Activated naive CD4-positive, alpha-beta T cell treated with anti-CD3 and anti-CD28 coated beads, Interleukin-2, amount 10 ng/mL, durations not matched to agents 7 days and 5 days (primary cell): ENCODE measurements at regions not wholly inside any gene's neighbourhood (a gene's known extent, or its start where the extent isn't known, plus 50 kb on each side); places are given as distances from the start of the nearest gene placed in this dataset.

Source experiments
- CTCF ChIA-PET: fragments of 350-600 bp; sonication (Branson Sonifier 250); formaldehyde crosslinking; loops from one replicate; lab custom pipeline; 2021; ENCODE audit warnings: antibody characterized with exemption; lab: Charles Lee
- DNase-seq: peaks from one replicate; pipeline ENCODE4 v3.0.0-alpha.2; 2020
- H3K27ac Mint-ChIP-seq: one replicate; pipeline ENCODE4 v1.8.0; 2021; ENCODE audit warnings: mild to moderate bottlenecking, moderate library complexity, mixed read lengths
- H3K27me3 Mint-ChIP-seq: one replicate; pipeline ENCODE4 v1.8.0; 2021; ENCODE audit warnings: mild to moderate bottlenecking, mixed read lengths
- H3K36me3 Mint-ChIP-seq: one replicate; pipeline ENCODE4 v1.8.0; 2021; ENCODE audit warnings: mixed read lengths
- H3K4me1 Mint-ChIP-seq: one replicate; pipeline ENCODE4 v1.8.0; 2021; ENCODE audit warnings: mixed read lengths
- H3K4me3 Mint-ChIP-seq: one replicate; pipeline ENCODE4 v1.8.0; 2021; ENCODE audit warnings: mild to moderate bottlenecking, moderate library complexity, mixed read lengths
- H3K9me3 Mint-ChIP-seq: one replicate; pipeline ENCODE4 v1.8.0; 2021; ENCODE audit warnings: mixed read lengths

DNA sequence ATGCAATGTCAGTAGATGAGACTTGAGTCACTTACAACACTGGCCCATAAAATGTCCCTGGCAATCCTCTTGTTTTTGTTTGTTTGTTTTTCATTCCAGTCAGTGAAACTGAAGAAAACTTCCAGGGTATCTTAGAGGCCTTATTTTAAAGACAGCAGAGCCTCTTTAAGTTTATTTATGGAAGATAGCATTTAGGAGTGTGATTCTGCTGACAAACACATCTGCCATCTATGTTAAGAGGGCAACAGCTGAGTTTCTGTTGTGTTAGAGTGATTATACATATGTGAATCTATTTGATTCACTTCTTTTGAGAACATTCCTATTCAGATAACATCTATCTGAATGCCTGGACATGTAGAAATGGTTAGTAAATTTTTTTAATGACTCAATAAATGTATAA lies 812.6 kb downstream of the TENT5A start:
- CTCF ChIA-PET, result no interaction called here
- no peaks in the 10 kb centered on the region for H3K36me3 Mint-ChIP-seq
- H3K4me3 Mint-ChIP-seq, result no peak overlapping the region
- H3K27ac Mint-ChIP-seq, result no peak overlapping the region
- H3K27me3 Mint-ChIP-seq, result no peaks in the 10 kb centered on the region
- no peaks in the 10 kb centered on the region for H3K4me1 Mint-ChIP-seq
- DNase-seq, result no peak
- H3K9me3 Mint-ChIP-seq, result peaks cover 8% of the 10 kb centered on the region

DNA sequence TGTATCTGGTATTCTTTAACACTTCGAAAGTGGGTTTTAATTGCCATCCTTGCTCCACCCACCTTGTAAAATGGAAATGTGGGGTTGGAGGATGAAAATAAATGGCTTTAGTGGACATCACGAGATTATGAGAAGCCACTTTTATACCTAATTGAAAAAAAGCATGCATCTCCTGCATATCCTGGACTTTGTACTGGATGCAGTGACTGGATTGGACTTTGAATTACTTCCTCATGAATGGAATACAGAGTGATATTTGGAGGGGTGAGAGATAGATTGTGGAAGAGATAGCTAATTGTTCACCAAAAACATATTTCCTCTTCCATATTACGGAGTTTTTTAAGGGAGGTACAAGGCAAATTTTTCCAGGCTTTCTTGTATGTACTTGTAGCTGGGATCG lies 813.0 kb downstream of the TENT5A start:
- no peak for DNase-seq
- Mint-ChIP-seq H3K4me3 (no peak overlapping the region), H3K27me3 (no peaks in the 10 kb centered on the region), H3K9me3 (peaks cover 8% of the 10 kb centered on the region), H3K27ac (no peak overlapping the region), H3K36me3 (no peaks in the 10 kb centered on the region), H3K4me1 (no peaks in the 10 kb centered on the region)
- CTCF ChIA-PET, result no interaction called here

DNA sequence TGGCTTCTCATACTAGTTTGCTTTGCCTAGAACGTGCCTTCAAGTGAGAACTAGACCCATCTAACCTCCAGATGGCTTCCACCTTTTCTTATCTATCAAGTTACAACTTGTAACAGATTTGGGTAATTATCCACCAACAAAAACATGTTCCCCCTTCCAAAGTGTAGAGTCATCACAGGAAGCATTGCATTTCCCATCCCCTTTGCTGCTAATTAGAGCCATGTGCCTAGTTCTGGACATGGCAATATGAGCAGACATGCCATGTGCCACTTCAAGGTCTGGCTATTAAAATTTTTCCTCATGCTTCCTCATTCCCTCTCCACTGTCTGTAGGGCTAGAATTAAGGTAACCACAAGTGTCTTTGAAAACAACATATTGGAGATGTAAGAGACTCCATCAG lies 814.4 kb downstream of the TENT5A start:
- H3K4me1 Mint-ChIP-seq, result no peaks in the 10 kb centered on the region

DNA sequence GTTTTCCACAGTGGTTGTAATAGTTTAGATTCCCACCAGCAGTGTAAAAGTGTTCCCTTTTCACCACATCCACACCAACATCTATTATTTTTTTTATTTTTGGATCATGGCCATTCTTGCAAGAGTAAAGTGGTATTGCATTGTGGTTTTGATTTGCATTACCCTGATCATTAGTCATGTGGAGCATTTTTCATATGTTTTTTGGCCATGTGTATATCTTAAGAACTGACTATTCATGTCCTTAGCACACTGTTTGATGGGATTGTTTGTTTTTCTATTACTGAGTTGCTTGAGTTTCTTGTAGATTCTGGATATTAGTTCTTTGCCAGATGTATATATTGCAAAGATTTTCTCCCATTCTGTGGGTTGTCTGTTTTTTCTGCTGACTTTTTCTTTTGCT lies 820.1 kb downstream of the TENT5A start:
- no peak overlapping the region for H3K4me3 Mint-ChIP-seq
- no peaks in the 10 kb centered on the region for H3K4me1 Mint-ChIP-seq
- peaks cover 4% of the 10 kb centered on the region for H3K9me3 Mint-ChIP-seq
- CTCF ChIA-PET, result no interaction called here
- H3K27ac Mint-ChIP-seq, result no peak overlapping the region
- no peaks in the 10 kb centered on the region for H3K27me3 Mint-ChIP-seq
- no peaks in the 10 kb centered on the region for H3K36me3 Mint-ChIP-seq
- DNase-seq, result no peak

More for the DNA sequence above, 814.4 kb downstream of the TENT5A start:
- Mint-ChIP-seq H3K9me3 (peaks cover 9% of the 10 kb centered on the region), H3K36me3 (no peaks in the 10 kb centered on the region), H3K4me3 (no peak overlapping the region), H3K27ac (no peak overlapping the region), H3K27me3 (no peaks in the 10 kb centered on the region)
- CTCF ChIA-PET, result no interaction called here
- no peak for DNase-seq

DNA sequence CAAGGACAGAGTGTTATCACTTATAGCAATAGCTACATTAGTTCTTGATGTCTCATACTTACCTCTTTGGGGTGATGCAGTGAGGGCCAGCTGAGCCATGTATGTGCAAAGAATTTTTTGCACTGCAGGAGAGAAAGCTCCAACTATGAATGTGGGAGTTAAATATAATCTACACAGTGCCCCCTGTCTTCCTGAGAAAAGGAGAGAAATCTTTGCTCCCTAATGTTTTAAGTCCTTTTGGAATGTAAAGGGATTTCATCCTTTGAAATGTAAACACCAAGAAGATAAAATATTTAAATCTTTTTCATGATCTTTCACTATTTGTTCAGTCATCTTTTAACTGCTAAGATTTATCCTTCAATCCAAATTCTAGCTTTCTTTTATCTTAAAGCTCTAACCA lies 822.1 kb downstream of the TENT5A start:
- peaks cover 7% of the 10 kb centered on the region for H3K9me3 Mint-ChIP-seq
- H3K4me1 Mint-ChIP-seq, result no peaks in the 10 kb centered on the region
- no peak overlapping the region for H3K27ac Mint-ChIP-seq
- H3K4me3 Mint-ChIP-seq, result no peak overlapping the region
- CTCF ChIA-PET, result no interaction called here
- no peaks in the 10 kb centered on the region for H3K36me3 Mint-ChIP-seq
- DNase-seq, result no peak
- no peaks in the 10 kb centered on the region for H3K27me3 Mint-ChIP-seq

DNA sequence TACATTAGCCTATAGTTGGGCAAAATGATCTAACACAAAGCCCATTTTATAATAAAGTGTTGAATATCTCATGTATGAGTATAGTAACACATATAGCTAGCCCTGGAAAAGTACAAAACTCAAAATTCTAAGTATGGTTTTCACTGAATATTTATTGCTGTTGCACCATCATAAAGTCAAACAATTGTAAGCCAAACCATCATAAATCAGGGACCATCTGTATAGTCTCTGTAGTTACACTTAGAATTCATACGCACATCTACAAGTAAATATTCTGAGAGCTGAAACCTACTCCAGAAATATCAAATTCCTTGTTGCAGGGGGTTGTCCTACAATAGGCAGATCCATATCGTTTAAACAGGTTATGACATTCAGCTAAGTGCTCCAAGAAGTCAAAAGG lies 817.3 kb downstream of the BCKDHB start:
- DNase-seq, result no peak
- Mint-ChIP-seq H3K4me3 (no peak overlapping the region), H3K4me1 (no peaks in the 10 kb centered on the region), H3K9me3 (peaks cover 5% of the 10 kb centered on the region), H3K27me3 (no peaks in the 10 kb centered on the region), H3K27ac (no peak overlapping the region), H3K36me3 (no peaks in the 10 kb centered on the region)
- CTCF ChIA-PET, result no interaction called here

DNA sequence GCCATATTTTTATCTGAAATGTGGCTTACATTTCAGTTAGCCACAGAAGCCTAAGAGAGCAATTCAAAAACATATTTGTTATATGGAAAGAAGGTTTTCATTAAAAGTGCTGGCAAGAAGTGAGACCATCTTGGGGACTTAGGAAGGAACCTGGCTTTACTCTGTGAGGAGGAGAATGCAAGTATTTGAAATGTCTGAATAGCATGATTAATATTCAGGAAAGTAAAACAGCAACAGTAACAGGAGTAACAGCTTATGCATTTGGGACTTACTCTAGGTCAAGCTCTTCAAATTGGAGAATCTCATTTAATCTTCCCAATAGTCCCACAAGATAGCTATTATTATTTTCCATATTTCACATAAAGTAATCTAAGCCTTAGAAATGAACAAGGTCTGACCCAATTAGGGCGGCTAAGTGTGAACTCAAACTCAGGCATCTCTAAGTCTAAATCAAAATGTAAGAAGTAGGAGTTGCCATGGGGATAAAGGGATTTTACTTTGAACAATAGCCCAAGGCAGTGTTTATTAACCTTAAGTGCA lies 816.5 kb downstream of the BCKDHB start:
- H3K4me1 Mint-ChIP-seq, result no peaks in the 10 kb centered on the region
- no peak overlapping the region for H3K4me3 Mint-ChIP-seq
- H3K27me3 Mint-ChIP-seq, result no peaks in the 10 kb centered on the region
- CTCF ChIA-PET, result no interaction called here
- peaks cover 5% of the 10 kb centered on the region for H3K9me3 Mint-ChIP-seq
- no peak overlapping the region for H3K27ac Mint-ChIP-seq
- no peaks in the 10 kb centered on the region for H3K36me3 Mint-ChIP-seq
- DNase-seq, result no peak

DNA sequence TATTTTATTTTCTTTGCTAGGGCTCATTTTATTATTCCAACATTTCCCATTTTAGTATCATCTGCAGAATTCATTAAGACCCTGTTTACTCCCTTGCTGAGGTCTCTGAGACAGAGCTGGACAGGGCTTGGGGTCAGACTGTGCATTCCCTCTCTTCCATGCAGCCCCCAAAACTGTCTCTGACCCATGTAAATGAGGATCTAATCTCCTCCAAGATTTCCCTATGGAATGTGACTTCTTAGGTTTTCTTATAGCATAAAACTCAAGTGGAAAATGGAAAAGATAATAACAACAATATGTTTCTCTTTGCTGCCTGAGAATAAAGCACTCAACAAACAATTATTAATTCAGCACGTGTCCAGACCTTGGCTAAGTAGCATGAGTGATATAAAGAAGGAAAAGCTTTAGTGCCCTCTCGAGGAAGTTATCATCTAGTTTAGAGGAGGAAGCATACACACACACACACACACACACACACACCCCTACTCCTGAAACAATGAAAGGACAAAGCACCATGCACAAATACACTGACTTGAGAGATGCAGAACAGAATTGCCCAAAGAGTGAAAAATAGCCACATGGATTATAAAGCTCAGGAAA lies 815.5 kb downstream of the BCKDHB start:
- H3K27me3 Mint-ChIP-seq, result no peaks in the 10 kb centered on the region
- CTCF ChIA-PET, result no interaction called here
- H3K4me3 Mint-ChIP-seq, result no peak overlapping the region
- DNase-seq, result no peak
- H3K36me3 Mint-ChIP-seq, result no peaks in the 10 kb centered on the region
- H3K9me3 Mint-ChIP-seq, result peaks cover 4% of the 10 kb centered on the region
- H3K4me1 Mint-ChIP-seq, result no peaks in the 10 kb centered on the region
- H3K27ac Mint-ChIP-seq, result no peak overlapping the region

DNA sequence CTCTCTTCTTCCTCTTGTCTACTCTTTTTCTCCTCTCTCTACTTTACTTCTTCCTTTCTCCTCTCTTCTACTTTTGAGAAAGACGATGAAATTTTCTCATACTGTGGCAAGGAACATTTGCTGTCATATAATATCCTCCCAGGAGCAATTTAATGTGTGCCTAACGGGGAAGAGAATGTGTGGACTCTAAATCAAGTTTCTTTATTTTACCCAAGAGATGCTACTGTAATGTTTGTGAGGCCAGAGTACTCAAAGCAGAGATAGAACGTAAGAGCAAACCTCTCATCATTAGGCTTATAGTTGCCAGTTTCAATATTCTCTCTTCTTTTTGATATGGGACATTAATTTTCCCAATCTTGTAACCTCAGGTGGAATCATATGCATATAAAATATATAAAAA lies 801.4 kb downstream of the BCKDHB start:
- H3K27ac Mint-ChIP-seq, result no peak overlapping the region
- no peaks in the 10 kb centered on the region for H3K36me3 Mint-ChIP-seq
- CTCF ChIA-PET, result no interaction called here
- no peak for DNase-seq
- H3K4me1 Mint-ChIP-seq, result no peaks in the 10 kb centered on the region
- H3K9me3 Mint-ChIP-seq, result peaks cover 4% of the 10 kb centered on the region
- H3K27me3 Mint-ChIP-seq, result no peaks in the 10 kb centered on the region
- no peak overlapping the region for H3K4me3 Mint-ChIP-seq

DNA sequence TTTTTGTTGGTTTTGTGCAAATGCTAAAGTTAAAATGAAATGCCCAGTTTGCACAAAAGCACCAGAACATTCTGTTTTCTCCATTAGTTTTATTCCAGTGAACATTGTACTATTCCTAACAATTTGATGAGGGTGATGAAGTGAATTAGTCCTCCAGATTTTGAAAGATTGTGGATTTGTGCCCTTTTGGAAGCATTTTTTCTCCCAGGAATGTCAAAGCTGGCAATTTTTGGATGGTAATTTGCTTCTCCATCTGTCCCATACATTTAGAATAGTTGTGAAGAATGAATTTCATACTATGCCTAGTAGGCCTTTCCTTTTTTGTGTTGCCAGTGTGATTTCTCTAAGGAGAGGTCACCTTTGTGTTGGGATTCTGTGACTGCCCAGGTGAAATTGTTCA lies 797.2 kb downstream of the BCKDHB start:
- DNase-seq, result no peak
- Mint-ChIP-seq H3K9me3 (peaks cover 7% of the 10 kb centered on the region), H3K27ac (no peak overlapping the region), H3K4me3 (no peak overlapping the region), H3K27me3 (no peaks in the 10 kb centered on the region), H3K36me3 (no peaks in the 10 kb centered on the region), H3K4me1 (no peaks in the 10 kb centered on the region)
- CTCF ChIA-PET, result no interaction called here

DNA sequence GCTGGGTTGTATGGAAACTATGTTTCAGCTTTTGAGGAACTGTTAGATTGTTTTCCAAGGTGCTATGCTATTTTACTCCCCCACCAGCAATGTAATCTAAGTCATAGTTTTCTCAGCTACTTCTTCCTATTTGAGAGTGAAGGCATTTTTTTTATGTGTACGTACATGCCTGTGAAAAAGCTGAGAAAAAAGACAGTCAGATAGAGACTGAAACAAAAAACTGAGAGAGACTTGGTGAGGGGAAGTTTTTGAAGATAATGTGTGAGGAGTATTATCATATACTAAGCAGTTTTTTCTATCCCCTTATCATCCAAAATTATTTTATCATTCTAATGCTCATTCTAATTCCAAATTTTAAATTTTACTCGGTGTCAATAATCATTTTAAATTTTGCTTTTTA lies 780.0 kb downstream of the BCKDHB start:
- Mint-ChIP-seq H3K4me3 (no peak overlapping the region), H3K9me3 (no peaks in the 10 kb centered on the region), H3K27me3 (no peaks in the 10 kb centered on the region), H3K4me1 (no peaks in the 10 kb centered on the region), H3K36me3 (no peaks in the 10 kb centered on the region), H3K27ac (no peak overlapping the region)
- CTCF ChIA-PET, result no interaction called here
- no peak for DNase-seq

DNA sequence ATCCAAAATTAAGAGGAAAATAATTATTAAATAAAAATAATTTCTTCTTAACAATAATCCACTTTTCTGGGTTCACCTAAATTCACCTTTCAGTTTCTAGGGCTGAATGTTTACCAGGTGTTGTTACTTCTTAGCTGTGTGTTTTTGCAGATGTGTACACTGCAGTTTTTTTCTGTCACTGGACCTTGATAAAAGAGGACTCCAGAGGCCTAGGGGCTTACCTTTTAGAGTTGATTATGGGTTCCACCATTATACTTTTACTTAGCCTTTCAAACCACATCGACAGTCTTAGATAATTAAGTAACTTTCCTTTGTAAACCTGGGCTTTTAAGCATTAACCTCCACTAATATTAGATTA lies 766.5 kb downstream of the BCKDHB start:
- H3K4me3 Mint-ChIP-seq, result no peak overlapping the region
- no peaks in the 10 kb centered on the region for H3K27me3 Mint-ChIP-seq
- no peak for DNase-seq
- H3K4me1 Mint-ChIP-seq, result no peaks in the 10 kb centered on the region
- H3K27ac Mint-ChIP-seq, result no peak overlapping the region
- H3K9me3 Mint-ChIP-seq, result peaks cover 4% of the 10 kb centered on the region
- CTCF ChIA-PET, result no interaction called here
- H3K36me3 Mint-ChIP-seq, result no peaks in the 10 kb centered on the region

DNA sequence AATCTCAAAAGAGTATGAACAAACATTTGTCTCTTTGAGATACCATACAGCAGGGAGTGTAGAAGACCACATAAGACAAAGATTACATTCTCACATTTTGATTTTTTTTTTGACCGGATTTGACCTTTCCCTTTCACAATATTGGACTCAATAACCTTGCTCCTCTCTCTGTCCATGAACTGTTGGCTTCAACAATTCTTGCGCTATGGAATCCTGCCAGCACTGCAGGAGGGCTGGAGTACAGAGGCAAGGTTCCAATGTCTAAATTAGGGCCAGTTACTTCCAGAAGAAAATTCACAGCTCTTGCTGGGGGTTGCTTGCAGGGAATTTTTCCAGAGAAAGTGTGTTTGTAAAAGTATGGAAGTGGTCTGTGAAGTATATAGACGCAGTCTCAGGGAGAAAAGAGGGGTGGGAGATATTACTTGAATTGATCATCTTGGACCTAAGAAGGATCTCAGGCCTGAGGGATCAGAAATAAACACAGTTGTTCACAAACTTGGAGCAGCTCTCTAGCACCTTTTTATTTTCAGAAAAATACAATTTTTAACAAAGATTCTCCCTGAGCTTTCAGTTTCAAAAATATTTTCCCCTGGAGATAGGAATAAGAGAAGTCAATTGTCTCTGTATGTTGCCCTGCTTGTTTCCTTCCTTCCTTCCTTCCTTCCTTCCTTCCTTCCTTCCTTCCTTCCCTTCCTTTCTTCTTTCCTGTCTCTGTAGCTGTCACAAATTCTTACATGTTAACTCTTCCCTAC lies 765.9 kb downstream of the BCKDHB start:
- Mint-ChIP-seq H3K36me3 (no peaks in the 10 kb centered on the region), H3K4me3 (no peak overlapping the region), H3K27ac (no peak overlapping the region), H3K4me1 (no peaks in the 10 kb centered on the region), H3K27me3 (no peaks in the 10 kb centered on the region), H3K9me3 (peaks cover under 1% of the 10 kb centered on the region)
- CTCF ChIA-PET, result no interaction called here
- DNase-seq, result no peak

DNA sequence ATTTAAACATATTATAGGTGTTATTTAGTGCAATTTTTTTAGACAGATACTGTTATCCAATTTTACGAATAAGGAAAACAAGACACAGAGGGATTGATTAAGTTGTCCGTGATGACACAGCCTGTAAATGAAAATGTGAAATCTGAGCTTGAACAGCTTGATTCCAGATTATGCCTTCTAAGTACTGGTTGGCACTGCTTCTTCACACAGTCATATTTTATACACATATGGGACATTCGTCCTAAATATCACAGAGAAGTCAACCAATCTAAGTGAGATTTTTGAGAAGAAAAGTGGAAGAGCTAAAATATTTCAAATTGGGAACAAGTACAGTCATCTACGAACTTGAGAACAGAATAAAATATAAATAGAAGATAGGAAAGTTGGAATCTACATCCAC lies 756.3 kb downstream of the BCKDHB start:
- no peaks in the 10 kb centered on the region for H3K36me3 Mint-ChIP-seq

DNA sequence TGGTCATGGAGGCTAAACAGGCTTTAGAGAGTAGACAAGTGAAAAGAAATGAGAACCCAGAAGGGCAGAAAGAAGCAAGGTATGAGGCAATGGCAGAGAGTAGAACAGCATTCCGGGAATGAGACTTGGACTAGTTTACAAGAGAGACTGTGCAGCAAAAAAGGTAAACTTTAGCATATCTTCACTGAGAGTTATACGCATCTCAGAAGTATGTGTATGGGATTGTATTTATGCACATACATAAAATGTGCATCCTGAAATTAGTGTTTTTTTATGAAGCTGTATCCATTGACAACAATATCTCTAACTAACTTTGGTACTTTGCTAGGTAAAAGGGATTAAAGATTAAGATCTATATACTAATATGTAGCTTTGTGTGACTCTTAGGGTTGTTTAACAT lies 753.6 kb downstream of the BCKDHB start:
- Mint-ChIP-seq H3K27ac (no peak overlapping the region), H3K4me3 (no peak overlapping the region), H3K36me3 (no peaks in the 10 kb centered on the region), H3K27me3 (no peaks in the 10 kb centered on the region), H3K4me1 (no peaks in the 10 kb centered on the region), H3K9me3 (peaks cover 3% of the 10 kb centered on the region)
- DNase-seq, result no peak
- CTCF ChIA-PET, result no interaction called here

More for the DNA sequence above, 756.3 kb downstream of the BCKDHB start:
- CTCF ChIA-PET, result no interaction called here
- Mint-ChIP-seq H3K27ac (no peak overlapping the region), H3K4me1 (no peaks in the 10 kb centered on the region), H3K9me3 (peaks cover 3% of the 10 kb centered on the region), H3K4me3 (no peak overlapping the region), H3K27me3 (no peaks in the 10 kb centered on the region)
- DNase-seq, result no peak
